Hypothalamus (tissue), 51 donors: ENCODE measurements at regions not wholly inside any gene's neighbourhood (a gene's known extent, or its start where the extent isn't known, plus 50 kb on each side); places are given as distances from the start of the nearest gene placed in this dataset.
"Not testable (repeated sequence)": the region's sequence is repeated elsewhere in the genome, so short reads cannot be mapped to it uniquely, and the experiment has no call there.

Experiments
- DNase-seq, 51 donors: peaks; one replicate each; lab custom pipeline; 2025; lab: John Stamatoyannopoulos, UW

DNA sequence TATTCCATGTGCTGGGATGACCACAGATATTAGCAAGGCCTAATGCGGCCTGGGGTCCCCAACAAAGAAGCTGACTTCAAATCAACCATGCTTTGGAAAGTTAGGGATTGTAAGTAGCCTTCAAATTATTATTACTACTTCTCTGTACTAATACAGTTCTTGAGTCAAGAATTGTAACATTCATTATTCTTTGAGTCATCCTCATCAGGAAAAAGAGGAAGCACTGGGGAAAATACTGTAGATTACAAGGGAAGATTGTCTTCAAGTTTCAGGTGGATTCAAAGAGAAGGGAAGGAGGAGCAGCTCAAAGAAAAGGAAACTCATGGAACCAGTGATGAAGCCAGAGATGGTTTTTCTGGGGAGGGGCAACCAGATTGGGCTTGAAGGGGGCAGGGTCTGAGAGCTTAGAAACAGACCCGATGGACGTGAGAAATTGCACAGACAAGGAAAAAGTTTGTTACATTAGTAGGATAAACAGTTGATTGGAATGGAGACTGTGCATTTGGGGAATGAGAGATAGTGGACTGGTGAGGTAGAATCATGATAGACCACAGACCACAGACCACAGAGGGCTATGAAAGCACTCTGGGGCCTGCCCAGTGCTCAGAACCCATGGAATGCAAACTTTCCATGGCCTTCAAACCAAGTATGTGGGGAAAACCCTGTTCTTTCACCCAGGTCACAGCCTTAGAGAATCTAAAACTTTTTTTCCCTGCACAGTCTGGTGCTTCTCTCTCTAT lies 209.9 kb downstream of the ZNF365 start:
- DNase-seq, result no peak

DNA sequence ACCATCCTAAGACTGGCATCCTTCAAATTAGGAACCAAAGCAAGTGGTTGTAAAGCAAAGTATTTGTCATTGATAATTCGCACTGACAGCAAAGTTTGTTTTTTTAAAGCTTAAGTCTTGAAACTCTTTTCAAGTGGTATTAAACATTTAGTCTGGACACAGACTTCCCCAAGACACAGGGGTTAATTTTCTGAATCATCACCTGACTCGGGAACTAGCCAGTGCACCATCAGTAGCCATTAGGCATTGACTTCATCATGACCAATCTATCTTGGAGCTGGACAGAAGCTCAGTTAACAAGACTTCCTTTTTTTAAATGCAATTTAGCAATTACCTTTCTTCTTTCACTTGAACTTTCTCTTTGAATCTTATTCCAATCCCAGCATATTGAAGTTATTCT lies 210.6 kb downstream of the ZNF365 start:
- DNase-seq, result no peak

GRCh38 chr10:62585211-62585775 lies 211.1 kb downstream of the ZNF365 start:
- DNase-seq, result no peak

GRCh38 chr10:62587011-62587410 lies 212.8 kb downstream of the ZNF365 start:
- DNase-seq, result no peak

DNA sequence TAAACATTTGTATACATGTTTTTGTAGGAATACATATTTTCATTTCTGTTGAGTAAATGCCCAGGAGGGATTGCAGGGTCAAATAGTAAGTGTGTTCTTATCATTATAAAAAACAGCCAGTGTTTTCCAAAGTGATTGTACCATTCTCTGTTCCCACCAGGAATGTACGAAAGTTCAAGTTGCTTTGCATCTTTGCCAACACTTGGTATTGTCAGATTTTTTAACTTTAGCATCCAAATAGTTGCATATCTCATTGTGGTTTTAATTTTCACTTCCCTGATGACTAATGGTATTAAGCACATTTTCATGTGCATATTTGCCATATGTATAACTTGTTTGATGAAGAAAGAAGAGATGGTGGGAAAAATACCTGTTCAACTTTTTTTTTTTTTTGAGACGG lies 213.9 kb downstream of the ZNF365 start:
- no peak for DNase-seq

- DNase-seq, result no peak
Measured at GRCh38 chr10:62589689-62590088, 214.8 kb upstream of the ADO start.

DNA sequence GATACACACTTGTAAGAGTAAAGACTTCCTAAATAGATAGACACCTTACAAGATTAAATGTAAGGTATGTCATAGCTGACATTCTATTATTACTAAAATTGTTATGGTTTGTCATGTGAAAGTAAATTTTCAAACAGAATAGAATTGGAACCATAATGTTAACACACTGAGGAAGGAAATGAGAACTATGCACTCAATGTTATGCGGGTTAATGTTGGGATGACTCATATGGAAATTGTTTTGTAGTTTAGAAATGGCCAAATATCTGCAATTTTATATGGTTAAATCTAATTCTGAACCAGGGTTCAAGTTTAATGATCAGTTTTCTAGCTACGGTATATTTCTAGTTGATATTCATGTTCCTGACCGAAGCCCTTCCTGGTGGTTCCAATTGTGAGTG lies 214.2 kb upstream of the ADO start:
- no peak for DNase-seq

DNA sequence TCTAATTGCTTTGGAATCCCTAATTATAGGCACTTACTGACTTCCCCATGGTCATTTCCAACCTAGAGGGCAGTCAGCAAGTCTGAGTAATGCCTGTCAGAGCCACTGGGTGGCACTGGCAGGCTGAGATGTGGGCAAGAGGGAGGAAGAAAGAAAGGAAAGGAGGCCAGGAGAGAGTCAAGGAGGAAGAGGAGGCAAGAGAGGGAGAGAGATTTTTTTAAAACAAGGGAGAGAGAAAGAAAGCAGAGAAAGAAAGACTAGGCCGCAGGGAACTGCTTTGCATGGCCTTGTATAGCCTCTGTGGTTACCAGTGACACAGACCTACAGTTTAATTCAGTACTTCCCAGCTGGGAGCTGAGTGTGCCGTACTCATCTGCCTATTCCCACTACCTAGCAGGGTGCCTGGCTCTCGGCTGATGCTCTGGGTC lies 210.4 kb upstream of the ADO start:
- DNase-seq, result peak in 34 of 51 donors; percentile 5 to 69 (median 30)

DNA sequence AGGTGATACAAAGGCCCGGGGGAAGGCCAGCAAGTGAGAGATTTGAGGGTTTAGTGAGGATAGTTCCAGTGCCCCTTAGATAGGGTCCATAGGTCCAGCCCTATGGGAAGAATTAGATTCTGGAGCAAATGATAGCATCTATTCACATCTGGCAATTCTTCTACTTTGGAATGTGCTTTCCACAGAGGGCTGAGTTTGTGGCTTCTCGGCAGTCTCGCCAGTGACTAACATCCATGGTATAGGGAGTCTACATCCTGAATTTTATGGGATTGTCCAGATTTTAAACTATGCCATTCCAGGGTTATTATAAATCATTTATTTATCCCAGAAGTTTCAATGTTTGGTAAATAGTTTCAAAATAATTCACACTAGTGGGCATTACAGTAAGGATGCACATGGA lies 207.3 kb upstream of the ADO start:
- DNase-seq, result no peak

DNA sequence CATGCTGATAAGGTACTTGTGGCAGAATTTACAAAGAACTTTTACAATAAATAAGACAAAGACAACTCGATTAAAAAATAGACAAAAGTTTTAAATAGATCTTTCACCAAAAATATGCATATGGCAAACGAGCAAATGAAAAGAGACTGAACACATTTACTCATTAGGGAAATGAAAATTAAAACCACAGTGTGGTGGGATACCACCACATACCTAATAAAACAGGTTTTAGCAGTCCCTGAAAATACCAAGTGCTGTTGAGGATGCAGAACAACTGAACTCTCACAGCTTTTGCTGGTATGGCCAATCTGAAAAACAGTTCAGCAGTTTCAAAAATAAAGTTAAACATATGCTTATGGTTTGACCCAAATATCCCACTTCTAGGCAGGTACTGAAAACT lies 205.4 kb upstream of the ADO start:
- DNase-seq, result no peak

DNA sequence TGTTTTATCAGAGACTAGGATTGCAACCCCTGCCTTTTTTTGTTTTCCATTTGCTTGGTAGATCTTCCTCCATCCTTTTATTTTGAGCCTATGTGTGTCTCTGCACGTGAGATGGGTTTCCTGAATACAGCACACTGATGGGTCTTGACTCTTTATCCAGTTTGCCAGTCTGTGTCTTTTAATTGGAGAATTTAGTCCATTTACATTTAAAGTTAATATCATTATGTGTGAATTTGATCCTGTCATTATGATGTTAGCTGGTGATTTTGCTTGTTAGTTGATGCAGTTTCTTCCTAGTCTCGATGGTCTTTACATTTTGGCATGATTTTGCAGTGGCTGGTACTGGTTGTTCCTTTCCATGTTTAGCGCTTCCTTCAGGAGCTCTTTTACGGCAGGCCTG lies 198.0 kb upstream of the ADO start:
- DNase-seq, result not testable (repeated sequence)

GRCh38 chr10:62608189-62608875 lies 196.2 kb upstream of the ADO start:
- DNase-seq, result not testable (repeated sequence)

GRCh38 chr10:62610649-62611229 lies 193.8 kb upstream of the ADO start:
- peak in 16 of 51 donors; percentile 8 to 50 (median 24) for DNase-seq

DNA sequence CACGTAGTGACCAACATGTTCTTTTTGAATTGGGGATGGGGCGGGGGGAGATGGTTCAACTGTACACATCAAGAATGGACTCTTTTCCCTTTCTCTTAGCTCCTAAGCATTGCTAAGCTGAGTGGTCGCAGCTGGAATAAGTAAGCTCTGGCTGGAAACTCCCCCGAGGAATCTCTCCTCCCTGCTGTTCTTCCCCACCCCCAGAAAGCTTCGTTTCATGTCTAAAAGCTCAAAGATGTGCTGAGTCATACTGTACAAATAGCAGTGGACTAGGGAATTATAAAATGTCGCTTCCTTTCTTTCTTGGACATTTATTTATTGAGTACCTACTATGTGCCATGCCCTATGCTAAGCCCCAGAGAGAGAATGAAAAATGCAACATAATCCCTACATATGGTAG lies 191.1 kb upstream of the ADO start:
- DNase-seq, result no peak

- no peak for DNase-seq
Measured at GRCh38 chr10:62613859-62614258, 190.7 kb upstream of the ADO start.

DNA sequence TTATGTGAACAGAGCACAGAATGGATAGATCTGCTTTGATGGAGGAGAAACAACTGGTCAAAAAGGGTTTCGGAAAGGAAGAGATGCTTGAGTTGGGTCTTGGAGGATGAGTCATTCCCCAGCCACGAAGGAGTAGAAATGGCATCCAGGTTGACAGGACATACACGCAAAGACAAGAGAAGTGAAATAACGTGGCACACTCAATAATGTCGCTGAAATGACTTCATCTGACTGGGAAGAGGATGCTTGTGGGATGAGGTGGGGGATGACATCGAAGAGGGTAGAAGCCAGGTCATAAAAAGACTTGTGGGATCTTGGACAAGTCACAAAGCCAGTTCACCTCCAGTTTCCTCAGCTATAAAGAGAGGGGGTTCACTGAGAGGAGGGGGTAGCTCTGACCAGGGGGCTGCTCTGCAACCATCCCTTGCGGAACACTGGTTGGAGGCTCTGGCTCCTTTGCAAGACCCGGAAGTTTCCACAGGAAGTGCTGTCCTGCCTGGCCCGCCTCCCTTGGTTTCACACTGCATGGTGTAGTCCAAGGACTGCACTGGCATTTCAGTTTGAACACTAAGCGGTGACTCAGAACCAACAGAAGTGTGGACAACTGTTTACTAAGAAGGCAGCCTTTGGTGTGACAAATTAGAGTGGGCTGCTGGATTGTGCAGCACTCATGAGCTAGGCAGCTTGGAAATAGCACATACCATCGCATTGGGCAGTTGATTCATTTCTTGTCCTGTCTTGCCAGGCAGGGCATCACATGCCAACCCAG lies 189.9 kb upstream of the ADO start:
- peak in 1 of 51 donors; percentile 31 for DNase-seq

DNA sequence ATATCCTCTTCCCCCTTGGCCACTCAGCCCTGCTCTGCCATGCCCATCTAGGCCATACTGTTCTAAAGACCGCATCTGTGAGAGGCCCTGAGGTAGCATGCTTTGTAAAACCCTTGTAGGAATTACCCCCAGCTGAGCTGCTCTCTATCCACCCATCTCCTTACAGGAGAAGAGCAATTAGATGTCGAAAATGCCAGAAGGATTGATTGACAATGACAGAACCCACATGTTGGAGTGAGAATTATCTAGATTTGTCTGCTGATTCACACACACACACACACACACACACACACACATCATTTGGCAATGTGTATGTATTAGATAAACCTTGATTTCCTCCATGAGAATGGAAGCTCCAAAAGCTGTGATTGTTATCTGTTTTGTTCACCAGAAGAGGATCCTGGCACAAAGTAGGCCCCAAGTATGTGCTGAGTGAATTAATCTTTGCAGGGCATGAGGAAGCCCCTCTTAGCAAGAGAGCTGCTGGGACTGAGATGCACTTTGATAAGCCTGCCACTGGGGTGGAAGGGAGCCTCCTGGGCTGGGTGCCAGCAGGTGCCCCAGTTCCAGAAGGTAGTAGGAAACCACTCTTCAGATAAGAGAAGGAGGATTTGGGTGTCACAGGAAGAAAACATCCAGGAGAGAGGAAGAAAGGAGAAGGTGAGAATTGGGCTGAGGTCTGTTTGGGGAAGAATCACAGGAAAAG lies 187.5 kb upstream of the ADO start:
- DNase-seq, result no peak

DNA sequence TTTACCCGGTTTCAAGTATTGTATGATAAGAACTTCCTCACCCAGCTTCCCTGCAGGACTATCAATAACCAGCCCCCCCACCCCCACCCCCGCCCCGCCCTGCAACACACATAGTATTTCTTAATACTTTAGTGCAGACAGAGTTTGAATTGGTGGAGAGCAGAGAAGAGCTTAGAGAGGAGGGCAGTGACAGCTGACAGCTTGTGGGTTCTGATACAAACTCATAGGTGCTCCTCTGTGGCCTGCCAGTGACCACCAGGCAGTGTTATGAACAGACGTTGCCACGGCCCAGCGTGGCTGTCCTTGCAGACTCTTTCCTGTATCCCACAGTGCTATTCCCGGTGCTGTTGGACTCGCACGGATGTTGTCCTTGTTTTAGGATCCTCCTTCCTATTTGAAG lies 186.9 kb upstream of the ADO start:
- no peak for DNase-seq

GRCh38 chr10:62618054-62618453 lies 186.5 kb upstream of the ADO start:
- no peak for DNase-seq
